ENCODE measurements at regions not wholly inside any gene's neighbourhood (a gene's known extent, or its start where the extent isn't known, plus 50 kb on each side); places are given as distances from the start of the nearest gene placed in this dataset.
"Not testable (repeated sequence)": the region's sequence is repeated elsewhere in the genome, so short reads cannot be mapped to it uniquely, and the experiment has no call there.

DNA sequence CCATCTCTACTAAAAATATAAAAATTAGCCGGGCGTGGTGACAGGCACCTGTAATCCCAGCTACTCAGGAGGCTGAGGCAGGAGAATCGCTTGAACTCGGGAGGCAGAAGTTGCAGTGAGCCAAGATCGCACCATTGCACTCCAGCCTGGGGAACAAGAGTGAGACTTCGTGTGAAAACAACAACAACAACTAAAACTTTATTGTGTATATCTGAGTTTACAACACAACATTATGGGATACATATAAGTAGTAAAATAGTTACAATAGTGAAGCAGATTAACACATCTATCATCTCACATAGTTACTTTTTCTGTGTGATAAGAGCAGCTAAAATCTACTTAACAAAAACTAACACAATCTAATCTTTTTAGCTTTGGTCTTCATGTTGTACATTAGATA is 132.4 kb upstream of the KLF6 start:
- not testable (repeated sequence) for DNase-seq

DNA sequence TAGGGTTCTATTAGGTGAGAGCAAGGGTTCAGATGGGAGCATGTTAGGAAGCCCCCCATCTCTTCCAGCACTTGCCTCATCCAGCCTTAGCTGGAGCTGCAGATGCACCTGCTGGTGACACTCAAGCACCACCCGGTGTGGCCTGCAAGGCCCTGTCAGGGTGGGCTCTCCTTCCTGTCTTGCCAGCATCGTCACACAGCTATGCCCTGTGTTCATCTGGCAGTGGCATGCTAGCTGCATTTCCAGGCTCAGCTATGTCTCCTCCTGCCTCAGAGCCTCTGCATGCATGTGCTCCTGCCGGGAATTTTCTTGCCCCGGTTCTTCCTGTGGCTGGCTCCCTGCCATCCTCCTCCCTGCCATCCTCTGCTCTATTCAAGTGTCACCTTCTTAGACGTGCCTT is 129.7 kb upstream of the KLF6 start:
- DNase-seq: no peak

DNA sequence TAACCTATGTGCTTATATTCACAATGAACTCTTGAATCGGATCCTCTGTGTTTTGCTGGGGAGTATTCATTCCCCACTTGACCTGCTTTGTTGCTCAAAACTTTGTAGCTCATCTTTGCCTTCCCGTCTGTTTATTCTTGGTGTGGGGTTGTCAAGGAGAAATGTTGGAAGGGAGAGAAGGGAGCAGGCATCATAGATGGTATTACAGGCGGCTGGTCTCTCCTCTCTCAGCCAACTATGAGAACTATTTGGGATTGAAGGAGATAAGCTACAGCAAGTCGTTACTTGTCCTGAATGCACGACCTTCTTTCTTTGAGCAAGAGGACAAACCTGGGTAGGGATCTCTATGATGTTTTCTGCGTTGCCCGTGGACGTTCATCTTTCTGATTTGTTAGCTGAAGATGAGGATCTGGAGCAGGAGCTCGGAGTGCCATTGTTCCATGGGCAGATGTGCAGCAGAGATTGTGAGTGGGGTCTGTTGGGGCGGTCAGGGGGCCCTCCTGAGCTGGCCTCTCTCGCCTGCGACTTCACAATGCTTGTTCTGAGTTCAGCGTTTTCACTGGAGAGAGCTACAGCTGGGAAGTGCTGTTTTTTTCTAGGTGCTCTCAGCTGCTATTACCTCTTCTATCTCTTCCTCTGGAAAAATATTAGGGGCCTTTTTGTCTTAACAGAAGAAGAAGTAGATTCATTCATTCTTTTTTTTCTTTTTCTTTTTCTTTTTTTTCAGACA is 126.9 kb upstream of the KLF6 start:
- DNase-seq: no peak

DNA sequence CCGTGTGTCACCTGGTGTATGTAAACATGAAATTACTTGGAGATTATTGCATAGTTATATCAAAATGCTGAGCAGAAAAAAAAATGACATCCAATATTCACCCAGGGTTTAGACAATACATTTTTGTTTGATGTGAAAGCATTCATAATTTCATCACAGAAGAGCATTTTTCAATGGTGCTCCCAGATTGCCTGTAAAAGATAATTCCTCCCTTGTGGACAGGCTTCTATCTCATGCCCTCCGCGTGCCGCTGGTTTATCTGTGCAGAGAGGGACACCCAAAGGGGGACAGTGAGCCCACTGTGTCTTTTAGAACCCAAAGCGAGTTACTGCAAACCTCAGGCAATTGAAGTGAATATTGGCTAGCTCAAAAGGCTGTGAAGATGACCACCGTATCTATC is 126.2 kb upstream of the KLF6 start:
- no peak for DNase-seq

DNA sequence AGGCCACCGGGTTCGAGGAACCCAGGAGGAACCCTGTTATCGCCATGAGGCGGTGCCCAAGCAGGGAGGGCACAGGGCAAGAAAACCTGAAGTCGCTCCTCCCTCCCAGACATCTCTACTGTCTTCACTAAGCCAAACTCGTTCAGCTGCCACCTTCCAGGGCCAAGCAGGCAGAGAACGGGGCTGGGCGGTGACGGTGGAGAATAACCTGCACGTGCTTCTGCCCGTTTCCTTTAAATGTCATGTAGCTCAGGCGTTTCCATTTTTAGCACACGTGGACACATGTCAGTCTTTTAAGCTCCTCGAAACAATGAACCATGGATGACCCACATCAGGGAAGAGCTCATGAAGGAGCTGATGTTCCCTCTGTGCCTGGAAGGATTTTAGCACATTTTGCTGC is 124.3 kb upstream of the KLF6 start:
- no peak for DNase-seq

DNA sequence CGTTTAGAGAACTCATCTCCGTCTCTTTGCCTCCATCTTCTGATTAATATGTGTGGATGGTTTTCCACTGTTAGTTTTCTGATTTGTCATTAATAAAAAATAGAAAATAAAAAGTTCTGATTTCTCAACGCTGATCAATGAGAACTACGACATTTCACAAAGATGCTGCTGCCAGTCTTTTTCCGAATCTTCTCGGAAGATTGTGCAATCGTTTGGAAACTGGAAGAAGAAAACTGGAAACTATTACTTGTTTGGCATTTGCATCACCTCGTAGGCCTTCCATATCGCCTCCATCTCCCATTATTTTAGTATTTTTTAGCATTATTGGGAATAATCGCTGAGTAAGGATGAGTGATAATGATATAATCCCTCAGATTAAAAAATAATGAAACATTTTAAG is 123.2 kb upstream of the KLF6 start:
- DNase-seq: no peak

DNA sequence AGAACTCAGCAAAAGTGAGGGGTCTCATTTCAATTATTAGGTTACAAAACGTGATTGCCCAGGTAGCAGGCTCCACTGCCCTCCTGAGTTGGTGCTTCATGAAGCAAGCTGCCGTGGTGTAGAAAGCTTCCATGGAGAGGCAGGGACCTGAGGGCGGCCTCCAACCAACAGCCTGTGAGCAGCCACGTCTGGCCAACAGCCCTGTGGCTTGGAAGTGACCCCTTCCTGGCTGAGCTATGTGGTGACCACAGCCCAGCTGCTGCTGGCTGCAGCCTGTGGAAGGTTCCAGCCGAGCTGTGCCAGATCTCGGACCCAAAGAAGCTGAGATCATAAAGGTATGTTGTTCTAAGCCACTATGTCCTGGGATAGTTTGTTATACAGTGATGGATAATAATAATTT is 122.5 kb upstream of the KLF6 start:
- no peak for DNase-seq

DNA sequence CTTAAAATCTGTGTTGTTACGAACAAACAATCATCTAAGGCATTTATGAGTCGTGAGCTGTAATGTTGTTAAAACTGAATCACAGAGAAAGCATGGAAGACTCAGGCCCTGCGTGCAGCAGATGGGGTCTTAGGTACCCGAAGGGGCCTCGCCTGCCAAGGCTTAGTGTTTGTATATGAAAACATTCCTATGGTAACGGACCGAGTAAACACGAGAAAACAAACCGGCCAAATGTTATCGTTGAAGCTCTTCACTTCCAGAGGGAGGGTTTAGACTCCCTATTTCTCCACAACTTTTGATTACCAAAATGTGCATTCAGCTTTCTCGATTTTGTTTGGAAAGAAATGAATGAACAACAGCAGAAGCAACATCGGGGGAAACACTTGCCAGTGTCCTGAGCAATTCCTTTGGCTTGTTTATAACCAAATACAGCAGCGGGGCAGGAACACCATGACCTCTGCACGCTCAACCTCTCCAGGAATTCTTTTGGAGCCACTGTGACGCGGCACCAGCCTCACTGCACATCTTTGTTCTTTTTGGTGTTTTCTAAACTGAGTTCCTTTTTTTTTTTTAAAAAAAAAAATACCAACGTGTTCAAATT is 121.6 kb upstream of the KLF6 start:
- peak; percentile 65 for DNase-seq

DNA sequence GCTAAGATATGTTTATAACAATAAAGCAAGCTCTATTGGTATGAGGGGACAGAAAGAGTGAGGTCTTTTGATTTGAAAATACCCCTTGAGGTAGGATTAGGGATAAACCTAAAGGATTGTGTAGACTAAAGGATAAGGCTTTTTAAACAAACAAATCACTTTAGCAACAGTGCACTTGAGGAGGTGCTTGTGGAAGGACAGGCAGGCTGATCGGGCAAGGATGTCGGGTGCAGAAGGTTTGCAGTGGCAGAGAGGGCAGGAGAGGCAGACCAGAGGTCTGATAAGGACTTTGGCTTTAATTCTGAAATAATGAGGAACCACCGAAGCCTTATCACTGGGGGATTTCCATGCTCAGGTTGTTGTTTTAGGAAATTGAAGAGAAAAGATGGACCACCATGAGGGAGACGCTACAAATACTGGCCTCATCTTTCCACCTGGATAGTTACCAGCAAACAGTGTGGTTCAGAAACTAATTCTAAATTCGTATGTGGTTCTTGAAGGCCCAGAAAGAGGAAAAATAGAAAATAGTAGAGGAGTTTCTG is 119.5 kb upstream of the KLF6 start:
- no peak for DNase-seq

DNA sequence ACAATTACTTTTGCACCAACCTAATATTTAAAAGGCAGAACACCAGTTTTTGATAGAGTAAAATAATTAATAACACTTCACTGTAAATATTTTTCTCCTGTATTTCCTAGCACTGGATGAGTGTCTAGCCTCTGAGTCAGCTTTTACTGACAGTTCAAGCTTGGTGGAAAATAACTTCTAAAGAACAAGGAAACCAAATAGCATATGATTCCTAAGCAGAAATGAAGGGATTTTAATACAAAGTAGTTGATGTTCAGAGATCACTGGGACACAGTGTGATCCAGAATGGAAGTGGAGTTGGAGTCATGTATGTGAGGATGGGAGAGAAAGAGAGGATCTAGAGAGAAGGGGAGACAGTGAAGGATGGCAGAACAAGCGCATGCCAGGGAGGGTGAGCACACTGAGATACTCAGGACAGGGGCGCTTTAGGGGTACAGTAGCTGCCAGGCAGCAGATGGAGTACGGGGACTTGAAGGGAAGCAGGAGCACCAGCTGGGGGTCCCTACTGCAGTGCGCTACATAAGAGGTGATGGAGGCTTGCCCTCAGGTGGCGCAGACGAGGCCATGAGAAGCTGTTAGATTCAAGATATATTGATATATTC is 117.9 kb upstream of the KLF6 start:
- peak; percentile 61 for DNase-seq

DNA sequence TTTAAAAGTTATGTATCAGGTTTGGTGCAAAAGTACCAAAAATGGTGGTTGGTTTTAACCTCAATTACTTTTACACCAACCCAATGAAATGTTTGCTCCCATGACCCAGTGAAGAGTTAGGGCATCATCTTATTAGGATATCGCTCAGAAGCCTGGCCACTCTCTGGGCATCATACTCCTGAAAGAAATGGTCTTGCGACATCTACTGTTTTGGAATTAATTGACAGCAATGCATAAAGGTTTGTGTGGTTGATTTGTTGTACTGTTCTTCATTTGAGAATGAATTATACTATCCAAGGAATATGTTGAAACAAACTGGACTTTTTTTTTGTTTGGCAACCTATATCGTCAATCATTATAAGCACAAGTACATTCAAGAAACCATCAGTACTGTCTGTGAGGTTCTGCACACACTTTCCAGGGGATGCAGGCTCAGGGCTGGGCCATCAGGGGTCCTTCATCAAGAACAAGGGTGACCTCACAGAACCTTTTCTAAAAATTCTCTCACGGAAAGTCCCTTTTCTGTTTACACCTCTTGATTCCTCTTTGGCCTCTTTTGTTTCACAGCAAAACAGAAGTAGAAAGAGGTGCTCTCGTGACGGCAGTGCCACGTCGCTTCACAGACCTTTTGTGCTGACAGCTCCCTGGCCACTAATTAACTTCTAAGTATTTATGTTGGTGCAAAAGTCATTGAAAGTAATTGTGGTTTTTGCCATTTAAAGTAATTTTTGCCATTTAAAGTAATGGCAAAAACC is 117.2 kb upstream of the KLF6 start:
- DNase-seq: no peak

DNA sequence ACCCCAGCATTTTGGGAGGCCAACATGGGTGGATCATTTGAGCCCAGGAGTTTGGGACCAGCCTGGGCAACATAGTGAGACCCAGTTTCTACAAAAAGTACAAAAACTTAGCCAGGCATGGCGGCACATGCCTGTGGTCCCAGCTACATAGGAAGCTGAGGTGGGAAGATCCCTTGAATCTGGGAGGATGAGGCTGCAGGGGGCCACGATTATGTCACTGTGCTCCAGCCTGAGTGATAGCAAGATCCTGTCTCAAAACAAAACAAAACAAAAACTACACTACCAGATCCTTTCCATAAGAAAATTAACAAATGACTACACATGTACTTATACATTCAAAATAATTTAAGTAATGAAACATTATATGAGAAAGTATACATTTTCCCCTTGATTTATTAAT is 116.4 kb upstream of the KLF6 start:
- no peak for DNase-seq

DNA sequence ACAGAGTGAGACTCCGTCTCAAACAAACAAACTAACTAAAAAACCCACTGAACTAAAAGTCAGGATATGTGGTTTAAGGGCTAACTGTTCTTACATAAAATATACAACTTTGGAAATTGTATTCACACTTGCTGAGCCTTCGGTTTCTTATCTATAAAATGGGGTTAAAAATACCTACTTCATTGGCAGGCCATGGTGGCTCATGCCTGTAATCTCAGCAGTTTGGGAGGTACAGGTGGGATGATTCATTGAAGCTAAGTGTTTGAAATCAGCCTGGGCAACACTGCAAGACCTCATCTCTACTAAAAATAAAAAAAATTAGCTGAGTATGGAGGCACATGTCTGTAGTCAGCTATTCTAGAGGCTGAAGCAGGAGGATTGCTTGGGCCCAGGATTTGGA is 115.4 kb upstream of the KLF6 start:
- DNase-seq: no peak

DNA sequence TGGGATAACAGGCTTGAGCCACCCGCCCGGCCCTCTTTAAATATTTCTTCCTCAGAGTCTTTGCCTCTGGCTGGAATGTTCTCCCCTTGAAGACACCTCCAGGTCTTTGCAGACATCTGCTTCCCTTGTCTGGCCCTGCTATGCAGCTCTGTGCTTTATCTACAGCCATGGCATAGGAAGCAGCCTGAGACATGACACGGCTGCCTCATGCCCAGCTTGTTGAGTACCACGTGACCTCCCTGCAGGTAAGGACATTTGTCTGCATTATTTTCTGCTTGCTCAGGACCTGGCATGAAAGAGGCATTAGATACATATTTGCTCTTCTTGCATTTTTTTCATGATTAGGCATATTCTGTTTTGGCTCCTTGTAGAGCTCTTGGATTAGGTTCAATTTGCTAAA is 113.8 kb upstream of the KLF6 start:
- DNase-seq: no peak

DNA sequence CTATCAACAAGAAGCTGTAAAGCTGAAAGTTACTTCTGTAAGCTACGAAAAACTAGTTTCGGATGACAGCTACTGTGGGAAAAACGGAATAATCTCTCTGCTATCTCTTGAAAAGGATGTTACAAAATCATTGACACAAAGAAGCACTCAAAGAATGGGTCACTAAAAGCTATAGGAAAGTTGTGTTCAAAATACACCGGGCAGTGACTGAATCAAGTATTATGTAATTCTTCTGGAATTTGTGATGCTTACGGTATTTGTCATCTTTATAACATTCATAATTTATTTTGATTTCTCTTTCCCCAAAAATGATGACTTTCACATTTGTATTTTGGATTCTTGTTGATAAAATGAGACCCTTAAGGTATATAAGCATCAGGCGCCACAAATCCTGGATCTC is 112.1 kb upstream of the KLF6 start:
- peak; percentile 75 for DNase-seq

DNA sequence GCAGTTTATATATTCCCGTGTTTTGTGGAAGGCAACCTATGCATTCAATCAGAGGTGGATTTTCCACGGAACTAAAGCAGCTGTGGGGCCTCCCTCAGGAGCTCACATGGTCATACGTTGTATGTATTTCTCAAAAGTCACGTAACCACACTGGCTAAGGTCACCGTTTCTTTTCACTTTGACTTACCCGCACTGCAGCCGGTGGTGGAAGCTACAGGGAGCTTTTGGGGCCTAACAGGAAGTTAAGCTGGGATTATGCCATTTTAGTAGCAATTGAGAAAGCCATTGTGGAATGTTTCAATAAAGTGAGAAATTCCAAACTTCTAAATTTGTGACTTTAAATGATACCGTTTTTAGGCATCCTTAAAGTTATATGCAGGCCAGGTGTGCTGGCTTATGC is 111.2 kb upstream of the KLF6 start:
- DNase-seq: no peak

DNA sequence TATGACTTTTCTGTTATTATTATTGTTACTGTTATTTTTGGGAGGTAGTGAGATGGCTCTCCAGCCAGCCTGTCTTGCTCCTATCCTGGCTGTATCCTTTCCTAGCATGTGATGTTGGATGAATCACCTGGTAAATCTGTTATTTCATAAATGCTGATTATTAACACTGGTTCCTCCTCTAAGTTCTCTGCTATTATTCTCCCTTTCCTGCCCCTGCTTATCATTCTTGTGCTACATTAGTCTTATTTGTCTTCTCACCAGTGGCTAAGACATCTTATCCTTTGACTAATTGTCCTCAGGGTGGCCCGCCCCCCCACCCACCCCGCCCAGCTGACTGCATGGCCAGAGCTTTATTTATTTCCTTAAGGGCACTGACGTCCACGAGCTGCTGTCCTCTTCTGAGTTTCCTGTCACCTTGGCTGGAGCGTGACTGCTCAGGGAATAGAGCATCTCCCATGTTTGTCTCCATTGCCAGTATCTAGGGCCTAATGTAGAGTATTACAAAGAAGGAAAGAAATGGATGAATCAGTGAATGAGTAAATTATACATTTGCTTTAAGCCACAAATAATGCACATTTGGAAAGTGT is 110.1 kb upstream of the KLF6 start:
- DNase-seq: no peak

DNA sequence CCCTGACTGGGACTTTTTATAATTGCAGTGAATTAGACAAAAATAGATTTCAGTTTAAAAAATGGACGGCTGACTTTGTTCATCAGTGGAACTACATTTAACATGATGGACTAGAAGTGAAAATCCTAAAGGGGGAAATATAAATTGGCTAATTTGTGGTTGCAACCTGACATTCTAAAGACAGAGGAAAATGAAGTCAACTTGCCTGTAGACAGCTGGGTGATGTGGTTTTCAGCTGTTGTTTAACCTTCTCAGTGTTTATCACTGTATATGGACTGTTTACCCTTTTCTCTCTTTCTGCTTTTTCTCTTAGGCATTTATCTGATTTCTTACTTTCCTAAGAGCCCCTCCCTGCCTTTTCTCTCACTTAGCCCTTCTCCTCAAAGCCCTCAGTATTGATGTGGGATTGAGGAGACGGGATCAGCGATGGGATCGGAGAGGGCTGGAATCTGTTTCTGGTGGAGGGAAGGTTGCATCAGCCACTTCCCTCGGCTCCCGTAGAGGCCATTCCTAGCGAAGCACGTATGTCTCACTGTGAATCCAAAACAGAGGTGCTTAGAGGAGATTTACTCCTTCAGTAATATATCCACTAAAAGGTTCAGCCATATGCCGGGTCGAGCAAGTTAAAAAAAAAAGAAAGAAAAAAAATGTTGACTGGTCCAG is 109.0 kb upstream of the KLF6 start:
- no peak for DNase-seq

DNA sequence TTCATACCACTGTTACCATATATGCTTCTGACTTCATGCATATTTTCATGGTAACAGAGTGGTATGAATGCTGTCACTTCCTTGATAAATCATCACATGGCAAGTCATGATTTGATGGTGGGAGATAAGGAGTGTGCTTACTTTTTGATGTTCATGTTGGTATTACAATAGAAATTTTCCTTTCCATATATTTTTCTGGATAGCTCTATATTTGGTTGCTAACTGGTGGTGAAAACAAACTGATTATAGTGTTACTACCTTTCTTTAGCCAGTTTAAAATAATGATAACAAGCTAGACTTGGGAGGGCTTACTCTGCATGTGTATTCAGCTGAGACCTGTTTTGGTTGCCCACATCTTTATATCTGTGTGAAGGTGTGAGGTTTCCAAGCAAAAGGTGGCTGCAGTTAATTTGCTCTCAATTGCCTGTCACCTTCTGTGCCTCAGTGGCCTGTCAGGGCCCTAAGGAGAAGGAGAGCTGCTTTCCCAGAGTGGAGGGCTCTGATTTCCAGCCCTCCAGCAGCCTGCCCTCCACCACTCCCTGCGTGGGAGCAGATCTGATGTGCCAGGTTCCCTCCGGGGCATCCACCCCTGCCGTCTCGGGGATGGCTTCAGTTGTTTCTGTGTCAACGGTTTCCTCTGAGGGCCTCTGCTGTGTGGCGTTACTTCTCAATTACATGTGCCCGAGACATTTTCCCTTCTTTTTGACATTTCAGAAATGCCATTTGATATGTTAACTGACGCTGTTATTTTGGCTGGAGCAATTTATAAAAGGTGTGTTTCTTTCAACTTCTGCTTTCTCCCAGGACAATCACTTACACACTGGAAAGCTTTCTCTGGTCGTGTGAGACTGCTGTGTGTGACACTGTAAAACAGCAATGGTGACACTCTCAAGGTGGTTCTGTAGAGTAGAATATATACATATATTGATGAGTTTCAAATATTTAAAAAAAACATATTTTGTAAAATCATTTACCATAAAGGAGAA is 107.7 kb upstream of the KLF6 start:
- DNase-seq: peak; percentile 66

DNA sequence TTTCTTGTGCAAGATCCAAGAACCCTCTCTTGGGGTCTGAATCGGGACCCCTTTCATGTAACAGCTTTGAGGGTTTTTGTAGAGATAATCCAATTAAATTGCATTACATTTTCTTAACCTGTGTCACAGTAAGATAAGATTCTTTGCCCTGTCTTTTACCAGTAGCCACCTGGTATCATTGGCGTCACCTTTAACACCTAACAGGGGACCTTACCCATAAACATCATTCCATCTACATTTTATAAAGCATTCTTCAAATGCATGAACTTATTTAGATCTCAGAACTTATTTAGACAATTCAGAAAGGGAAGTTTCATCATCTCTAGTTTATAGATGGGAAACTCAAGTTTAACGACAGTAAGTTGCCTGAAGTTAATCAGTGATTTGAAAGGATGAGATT is 106.4 kb upstream of the KLF6 start:
- DNase-seq: no peak

Measured in fibroblast of skin of scalp (primary cell).